AML-193 (cell line): ENCODE measurements at regions not wholly inside any gene's neighbourhood (a gene's known extent, or its start where the extent isn't known, plus 50 kb on each side); places are given as distances from the start of the nearest gene placed in this dataset.
"Not testable (repeated sequence)": the region's sequence is repeated elsewhere in the genome, so short reads cannot be mapped to it uniquely, and the experiment has no call there.

ENCODE experiments used
- DNase-seq, 2 experiments: peaks; one replicate each; lab custom pipeline; 2025; lab: John Stamatoyannopoulos, UW

DNA sequence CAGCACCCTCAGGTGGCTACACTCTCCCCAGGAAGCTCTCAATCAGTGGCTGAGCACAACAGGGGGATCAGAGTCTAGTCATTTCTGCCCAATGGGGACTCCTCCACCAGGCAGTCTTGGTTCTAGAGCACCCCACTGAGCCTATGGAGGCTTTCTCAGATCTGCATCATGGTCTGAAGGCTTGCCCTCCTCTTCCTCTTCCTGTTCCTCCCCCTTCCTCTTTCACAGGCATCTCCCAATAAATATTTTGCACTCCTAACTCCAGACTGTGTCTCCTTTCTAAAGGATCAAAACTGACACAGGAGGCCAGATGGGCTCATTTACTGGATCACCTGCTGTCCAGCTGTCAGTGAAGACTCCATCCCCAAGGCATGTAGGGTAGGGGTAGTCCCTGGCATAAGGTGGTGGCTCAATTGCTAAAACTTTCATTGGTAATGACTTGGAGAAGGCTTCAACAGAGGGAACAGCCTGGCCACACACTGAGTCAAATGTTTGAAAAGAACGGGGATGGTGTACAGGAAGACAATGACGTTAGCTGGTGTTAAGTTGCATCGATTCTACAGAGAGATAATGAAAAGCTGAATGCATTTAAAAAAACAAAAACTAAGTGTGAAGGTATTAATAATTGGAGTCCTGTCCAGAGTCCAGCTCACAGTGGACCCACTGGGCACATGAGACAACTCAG lies 84.2 kb upstream of the SLC2A1 start:
- no peak for DNase-seq

DNA sequence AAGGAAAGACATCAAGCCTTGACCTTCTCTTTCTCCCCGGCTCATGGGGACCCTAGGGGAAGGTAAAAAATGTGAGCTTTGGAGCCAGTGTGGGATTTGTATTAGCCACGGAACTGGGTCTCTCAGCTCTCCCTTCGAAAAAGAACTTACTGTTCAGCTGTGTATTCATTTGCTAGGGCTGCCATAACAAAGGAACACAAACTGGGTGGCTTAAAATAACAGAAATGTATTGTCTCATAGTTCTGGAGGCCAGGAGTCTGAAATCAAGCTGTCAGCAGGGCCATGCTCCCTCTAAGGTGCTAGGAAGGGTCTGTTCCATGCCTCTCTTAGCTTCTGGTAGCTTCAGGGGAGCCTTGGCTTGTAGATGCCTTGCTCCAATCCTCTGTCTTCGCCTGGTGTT lies 83.5 kb upstream of the SLC2A1 start:
- DNase-seq = no peak

GRCh38 chr1:43041591-43041990 lies 82.9 kb upstream of the SLC2A1 start:
- no peak for DNase-seq

DNA sequence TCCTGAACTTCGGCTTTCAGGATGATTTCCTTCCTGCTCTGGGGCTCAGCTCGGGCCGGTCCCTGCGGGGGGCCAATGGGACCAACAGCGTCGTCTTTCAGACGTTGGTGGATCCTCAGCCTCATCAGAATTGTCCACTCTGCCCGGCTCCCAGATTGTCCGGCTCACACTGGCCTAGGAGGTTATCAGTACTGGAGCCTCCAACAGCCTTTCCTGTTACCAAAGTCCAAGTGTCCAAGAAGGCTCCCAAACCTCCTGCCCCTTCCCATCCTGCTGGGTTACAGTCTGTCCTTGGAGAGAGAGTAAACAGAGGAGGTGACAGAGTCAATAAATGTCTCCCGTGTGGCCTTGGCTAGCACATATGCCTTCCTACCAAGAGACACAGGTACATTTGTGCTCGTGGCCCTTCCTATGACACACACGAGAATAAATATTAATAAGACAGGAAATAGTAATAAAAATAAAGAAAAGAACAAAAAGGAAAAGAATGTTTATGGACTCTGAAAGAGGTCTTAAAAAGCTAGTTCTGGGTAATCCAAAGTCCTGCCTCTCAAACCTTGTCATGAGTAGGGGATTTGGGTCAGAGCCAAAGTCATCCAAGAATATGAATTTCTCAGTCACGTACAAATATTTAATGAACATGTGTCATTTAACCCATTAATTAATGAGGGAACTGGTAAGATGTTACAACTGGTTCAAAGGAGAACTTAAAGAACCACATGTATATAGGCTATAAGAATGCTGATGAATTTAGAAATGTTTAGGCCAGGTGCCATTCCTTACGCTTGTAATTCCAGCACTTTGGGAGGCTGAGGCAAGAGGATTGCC lies 80.8 kb upstream of the SLC2A1 start:
- DNase-seq = no peak

- no peak for DNase-seq
Observed at GRCh38 chr1:43038232-43038935, 79.7 kb upstream of the SLC2A1 start.

- no peak for DNase-seq
Observed at GRCh38 chr1:43037466-43037865, 78.8 kb upstream of the SLC2A1 start.

GRCh38 chr1:43036932-43037331 lies 78.3 kb upstream of the SLC2A1 start:
- DNase-seq = no peak

DNA sequence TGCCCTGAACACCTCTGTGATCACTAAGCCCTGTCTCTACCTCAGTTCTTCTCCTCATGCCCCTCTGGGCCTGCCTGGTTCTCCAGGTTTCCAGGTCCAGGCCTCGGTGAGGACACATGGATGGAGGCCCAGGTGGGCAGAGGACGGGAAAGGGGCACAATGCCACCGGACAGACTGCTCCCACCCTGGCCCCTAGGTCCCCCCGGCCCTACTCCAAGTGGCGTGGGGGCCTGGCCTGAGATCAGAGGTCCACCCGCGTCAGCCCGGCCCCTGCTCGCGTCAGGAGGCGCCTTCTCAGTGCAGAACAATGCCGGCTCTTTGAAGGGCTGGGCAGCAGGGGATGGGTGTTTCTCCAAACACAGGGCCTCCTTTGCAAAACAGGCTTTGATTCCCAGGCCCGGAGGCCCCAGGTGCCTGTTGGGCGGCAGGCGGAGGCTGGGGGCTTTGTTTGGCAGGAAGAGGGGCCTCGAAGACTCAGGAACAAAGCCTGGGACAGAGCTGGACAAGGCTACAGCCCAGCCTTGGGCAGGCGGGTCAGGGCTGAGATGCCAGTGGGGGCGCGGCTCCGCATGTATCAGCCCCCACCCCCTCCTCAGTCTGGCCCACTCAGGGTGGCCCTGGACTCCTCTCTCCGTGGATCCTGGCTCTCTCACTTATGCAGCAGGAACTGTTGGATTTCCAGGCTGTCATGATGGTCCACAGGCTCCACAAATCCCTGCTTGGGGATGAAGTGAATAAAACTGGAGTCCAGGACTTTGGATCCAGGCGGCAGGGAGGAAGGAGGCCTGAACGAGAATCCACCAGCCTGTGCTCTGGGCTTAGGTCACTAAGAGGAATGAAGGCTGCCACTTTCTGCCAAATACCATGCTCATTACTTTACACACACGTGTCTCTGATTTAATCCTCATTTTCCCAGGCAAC lies 77.4 kb upstream of the SLC2A1 start:
- no peak for DNase-seq

DNA sequence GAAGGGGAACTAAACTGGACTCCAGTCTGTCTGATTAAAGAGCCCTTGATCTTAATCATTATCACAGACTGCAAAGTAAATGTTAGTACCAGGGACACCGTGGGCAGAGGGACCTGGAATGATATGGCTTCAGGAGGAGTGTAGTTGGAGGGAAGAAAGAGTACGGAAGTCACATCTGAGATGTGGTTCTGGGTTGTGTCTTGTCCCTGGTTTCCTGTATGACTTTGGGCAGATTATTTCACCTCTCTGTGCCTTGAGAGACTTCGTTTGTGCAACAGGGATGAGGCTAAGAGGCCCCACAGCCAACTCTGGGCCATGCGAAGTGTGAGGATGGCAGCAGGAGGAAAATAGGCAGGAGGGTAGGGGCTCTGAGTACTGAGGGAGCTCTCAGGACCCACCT lies 76.1 kb upstream of the SLC2A1 start:
- DNase-seq = no peak

- no peak for DNase-seq
Observed at GRCh38 chr1:43034195-43034658, 75.6 kb upstream of the SLC2A1 start.

DNA sequence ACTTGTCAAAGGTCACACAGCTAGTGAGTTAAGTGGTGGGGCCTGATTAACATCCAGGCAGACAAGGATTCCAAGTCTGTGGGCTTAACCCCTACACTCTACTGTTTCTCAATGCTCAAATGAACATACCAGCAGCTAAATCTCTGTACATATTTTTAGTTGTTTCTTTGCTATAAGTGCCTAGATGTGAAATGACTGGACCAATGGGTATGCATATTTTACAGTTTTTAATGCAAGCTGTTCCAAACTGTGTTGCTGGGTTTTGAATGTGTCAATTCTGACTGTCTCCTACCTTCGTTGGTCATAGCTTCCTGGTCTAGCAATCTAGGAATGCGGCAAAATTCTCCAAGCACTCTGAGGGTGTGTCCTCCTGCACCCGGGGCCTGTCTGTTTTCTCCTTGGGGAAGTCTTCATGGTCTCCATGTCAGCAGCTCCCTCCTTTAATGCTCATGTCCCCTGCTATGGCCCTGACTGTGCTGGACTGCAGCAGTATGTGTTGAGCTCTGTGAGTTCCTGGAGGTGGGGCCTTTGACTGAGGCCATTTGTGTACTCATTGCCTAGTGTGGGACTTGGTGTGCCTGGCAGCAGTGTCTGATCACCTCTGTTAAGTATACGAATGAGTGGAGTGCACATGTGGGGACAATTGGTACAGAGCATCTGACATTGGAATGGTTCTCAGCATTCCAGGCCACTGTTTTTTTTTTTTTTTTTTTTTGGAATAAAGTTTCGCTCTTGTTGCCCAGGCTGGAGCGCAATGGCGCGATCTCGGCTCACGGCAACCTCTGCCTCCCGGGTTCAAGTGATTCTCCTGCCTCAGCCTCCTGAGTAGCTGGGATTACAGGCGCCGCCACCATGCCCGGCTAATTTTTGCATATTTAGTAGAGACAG lies 72.9 kb upstream of the SLC2A1 start:
- no peak for DNase-seq

GRCh38 chr1:43024905-43025304 lies 66.2 kb upstream of the SLC2A1 start:
- no peak for DNase-seq

GRCh38 chr1:43021547-43022474 lies 63.1 kb upstream of the SLC2A1 start:
- DNase-seq = no peak

DNA sequence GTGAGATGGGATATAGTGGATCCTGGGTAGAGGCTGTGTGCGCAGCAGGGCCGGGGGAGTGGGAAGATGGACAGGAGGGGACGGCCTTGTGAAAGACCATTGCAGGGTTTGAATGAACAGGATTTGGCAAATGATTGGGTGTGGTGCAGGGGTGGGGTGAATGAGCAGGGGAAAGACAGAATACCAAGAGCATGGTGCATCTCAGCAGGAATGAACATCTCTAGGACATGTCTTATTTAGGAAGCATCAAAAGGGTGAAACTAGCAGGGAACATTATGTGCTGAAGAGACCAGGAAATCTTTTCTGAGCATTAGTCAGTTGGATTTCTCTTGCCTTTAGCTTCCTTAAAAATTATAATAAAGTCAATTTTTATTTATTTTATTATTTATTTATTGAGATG lies 60.6 kb upstream of the SLC2A1 start:
- DNase-seq = no peak

- no peak for DNase-seq
Observed at GRCh38 chr1:43018121-43018520, 59.5 kb upstream of the SLC2A1 start.

GRCh38 chr1:43015269-43015668 lies 56.6 kb upstream of the SLC2A1 start:
- DNase-seq = no peak

DNA sequence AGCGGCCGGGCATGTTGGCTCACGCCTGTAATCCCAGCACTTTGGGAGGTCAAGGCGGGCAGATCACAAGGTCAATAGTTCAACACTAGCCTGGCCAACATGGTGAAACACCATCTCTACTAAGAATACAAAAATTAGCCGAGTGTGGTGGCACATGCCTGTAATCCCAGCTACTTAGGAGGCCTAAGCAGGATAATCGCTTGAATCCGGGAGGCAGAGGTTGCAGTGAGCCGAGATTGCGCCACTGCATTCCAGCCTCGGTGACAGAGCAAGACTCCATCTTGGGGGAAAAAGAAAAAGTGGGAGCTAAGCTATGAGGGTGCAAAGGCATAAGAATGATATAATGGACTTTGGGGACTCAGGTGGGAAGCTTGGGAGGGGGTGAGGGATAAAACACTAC lies 55.9 kb upstream of the SLC2A1 start:
- not testable (repeated sequence) for DNase-seq

DNA sequence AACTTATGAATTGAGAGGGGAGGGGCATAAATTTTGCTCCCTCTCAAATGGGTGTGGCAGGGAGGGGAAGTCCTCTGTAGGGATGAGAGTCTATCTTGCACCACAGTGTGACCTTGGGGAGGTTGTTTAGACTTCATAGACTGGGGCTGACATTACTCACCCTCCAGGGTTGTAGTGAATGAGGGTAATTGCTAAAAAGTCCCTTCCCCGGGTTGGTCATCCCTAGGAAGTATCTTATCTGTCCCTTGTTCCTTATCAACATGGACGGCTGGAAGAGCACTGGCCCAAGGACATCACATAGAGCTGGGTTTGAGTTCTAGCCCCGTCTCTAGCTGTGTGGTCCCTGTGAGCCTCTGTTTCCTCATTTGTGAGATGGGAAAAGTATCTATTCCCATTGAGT lies 52.4 kb upstream of the SLC2A1 start:
- no peak for DNase-seq

- DNase-seq = peak; percentile 1 to 13
Observed at GRCh38 chr1:43009274-43009673, 50.6 kb upstream of the SLC2A1 start.
